ENCODE measurements at regions not wholly inside any gene's neighbourhood (a gene's known extent, or its start where the extent isn't known, plus 50 kb on each side); places are given as distances from the start of the nearest gene placed in this dataset.
"Not testable (repeated sequence)": the region's sequence is repeated elsewhere in the genome, so short reads cannot be mapped to it uniquely, and the experiment has no call there.

GRCh38 chr9:62931484-62931883 lies 1741.6 kb downstream of the SPATA31A7 start:
- TF ChIP-seq, protein P1, sequence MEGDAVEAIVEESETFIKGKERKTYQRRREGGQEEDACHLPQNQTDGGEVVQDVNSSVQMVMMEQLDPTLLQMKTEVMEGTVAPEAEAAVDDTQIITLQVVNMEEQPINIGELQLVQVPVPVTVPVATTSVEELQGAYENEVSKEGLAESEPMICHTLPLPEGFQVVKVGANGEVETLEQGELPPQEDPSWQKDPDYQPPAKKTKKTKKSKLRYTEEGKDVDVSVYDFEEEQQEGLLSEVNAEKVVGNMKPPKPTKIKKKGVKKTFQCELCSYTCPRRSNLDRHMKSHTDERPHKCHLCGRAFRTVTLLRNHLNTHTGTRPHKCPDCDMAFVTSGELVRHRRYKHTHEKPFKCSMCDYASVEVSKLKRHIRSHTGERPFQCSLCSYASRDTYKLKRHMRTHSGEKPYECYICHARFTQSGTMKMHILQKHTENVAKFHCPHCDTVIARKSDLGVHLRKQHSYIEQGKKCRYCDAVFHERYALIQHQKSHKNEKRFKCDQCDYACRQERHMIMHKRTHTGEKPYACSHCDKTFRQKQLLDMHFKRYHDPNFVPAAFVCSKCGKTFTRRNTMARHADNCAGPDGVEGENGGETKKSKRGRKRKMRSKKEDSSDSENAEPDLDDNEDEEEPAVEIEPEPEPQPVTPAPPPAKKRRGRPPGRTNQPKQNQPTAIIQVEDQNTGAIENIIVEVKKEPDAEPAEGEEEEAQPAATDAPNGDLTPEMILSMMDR (conservative IDR thresholded peaks at IDR 0.05; ENCODE audit: low read depth in 2 of 2) = not testable (repeated sequence)
- TF ChIP-seq POLR2AphosphoS5 (IDR thresholded peaks at IDR 0.05; ENCODE audit: low read depth); STAT1 (IDR thresholded peaks at IDR 0.05; ENCODE audit: unreplicated experiment); EZH2 (IDR thresholded peaks at IDR 0.05; ENCODE audit: low read depth, unreplicated experiment); EZH2phosphoT487 (IDR thresholded peaks at IDR 0.05; ENCODE audit: unreplicated experiment); ZNF114 (CRISPR knock-in tag; IDR thresholded peaks at IDR 0.05); JUNB (IDR thresholded peaks at IDR 0.05; ENCODE audit: unreplicated experiment); ZNF462 (CRISPR knock-in tag; IDR thresholded peaks at IDR 0.05); CREB1 (CRISPR knock-in tag; IDR thresholded peaks at IDR 0.05; ENCODE audit: low read depth); ZNF331 (CRISPR knock-in tag; IDR thresholded peaks at IDR 0.05; ENCODE audit: low read depth): not testable (repeated sequence)
- TF ChIP-seq, protein P2, sequence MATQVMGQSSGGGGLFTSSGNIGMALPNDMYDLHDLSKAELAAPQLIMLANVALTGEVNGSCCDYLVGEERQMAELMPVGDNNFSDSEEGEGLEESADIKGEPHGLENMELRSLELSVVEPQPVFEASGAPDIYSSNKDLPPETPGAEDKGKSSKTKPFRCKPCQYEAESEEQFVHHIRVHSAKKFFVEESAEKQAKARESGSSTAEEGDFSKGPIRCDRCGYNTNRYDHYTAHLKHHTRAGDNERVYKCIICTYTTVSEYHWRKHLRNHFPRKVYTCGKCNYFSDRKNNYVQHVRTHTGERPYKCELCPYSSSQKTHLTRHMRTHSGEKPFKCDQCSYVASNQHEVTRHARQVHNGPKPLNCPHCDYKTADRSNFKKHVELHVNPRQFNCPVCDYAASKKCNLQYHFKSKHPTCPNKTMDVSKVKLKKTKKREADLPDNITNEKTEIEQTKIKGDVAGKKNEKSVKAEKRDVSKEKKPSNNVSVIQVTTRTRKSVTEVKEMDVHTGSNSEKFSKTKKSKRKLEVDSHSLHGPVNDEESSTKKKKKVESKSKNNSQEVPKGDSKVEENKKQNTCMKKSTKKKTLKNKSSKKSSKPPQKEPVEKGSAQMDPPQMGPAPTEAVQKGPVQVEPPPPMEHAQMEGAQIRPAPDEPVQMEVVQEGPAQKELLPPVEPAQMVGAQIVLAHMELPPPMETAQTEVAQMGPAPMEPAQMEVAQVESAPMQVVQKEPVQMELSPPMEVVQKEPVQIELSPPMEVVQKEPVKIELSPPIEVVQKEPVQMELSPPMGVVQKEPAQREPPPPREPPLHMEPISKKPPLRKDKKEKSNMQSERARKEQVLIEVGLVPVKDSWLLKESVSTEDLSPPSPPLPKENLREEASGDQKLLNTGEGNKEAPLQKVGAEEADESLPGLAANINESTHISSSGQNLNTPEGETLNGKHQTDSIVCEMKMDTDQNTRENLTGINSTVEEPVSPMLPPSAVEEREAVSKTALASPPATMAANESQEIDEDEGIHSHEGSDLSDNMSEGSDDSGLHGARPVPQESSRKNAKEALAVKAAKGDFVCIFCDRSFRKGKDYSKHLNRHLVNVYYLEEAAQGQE (IDR thresholded peaks at IDR 0.05; ENCODE audit: unreplicated experiment) = not testable (repeated sequence)
